Forelimb muscle (tissue), 1 donor: ENCODE measurements at regions not wholly inside any gene's neighbourhood (a gene's known extent, or its start where the extent isn't known, plus 50 kb on each side); places are given as distances from the start of the nearest gene placed in this dataset.

Source experiments
- DNase-seq: peaks from one replicate; pipeline ENCODE4 v3.0.0-alpha.2; 2013; ENCODE audit warnings: low read depth

DNA sequence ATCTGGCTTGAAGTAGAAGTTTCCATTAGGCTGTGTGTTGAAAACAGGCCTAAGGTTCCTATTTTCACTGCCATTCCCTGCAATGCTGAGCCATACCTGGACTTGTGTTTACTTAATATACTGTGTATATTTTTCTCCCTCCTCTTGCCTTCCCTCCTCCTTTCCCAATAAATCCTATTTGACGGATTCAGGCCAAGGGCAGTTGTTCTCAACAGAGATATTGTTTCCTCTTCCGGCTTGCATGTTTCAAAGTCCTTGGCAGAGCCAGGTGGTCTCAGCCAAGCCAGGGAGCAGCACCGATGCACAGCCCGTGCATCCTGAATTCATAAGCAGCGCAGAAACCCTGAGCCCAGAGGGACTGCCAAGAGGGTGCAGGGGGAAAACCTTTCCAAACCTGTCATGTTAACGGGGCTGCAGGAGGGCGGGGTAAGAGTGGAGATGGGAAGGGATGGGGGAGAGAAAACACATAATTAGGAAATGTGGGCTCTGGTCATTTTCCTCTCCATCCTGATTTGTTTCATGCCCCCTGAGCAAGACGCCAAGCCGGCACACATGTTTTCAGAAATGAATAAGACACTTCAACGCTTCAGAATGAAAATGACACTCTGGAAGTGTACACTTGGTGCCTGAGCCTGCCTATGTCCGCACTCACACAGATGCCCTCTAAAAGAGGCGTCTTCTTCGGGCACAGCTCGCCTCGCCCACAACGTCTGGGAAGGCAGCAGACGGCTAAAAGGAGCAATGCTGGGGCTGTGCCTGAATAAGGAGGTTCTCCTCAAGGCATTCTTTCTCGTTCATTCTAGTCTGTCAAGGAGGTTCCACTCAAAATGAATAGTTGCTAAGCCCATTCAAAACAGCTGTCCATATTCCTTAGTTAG, 149.3 kb upstream of the UBL3 start:
- DNase-seq = no peak

DNA sequence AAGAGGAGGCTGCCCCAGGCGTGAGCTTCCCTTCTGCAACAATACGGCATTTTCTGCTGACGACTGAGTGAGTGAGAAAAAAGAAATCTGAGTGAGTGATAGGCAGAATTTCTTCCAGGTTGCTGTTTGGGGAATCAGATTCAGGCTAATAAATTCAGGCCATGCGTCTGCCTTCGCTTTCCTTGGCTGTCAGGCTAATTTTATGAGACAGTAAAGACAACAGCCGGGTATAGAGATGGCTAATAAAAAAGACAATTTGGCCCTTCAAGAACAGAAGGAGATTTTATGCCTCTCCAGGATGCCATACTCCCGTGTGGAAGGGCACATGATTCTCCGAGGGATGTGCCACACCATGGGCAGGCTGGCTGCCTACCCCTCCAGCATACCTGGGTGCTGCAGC, 145.9 kb upstream of the UBL3 start:
- DNase-seq = no peak

DNA sequence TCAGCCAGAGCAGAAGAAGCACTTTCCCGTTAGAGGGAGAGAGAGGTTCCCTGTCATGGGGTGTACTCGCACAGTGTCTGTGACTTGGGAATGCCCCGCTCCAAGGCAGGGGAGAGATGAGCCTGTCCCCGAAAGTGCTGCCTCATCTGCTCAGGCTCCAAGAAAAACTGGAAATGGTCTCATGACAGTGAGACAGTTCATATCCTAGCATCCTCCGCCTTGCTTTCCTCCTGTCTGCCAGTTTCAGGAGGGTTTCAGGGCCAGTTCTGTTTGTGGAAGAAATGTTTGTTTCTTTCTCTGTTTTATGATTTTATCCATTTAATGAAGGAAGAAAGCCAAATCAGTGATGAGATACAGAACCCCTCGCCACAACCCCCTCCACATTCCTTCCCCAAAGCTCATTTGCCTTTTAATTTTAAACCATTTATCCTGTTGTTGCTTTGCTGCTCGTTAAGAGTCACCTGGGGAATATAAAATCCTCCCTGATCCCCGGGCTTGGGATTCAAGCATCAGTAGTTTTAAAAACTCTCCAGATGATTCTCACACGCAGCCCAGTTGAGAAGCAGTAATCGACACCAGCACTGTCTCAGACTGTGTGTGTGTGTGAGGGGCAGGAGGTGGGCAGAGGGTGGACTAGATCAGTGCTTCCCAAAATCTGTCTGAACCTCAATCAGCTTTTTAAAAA, 144.6 kb upstream of the UBL3 start:
- no peak for DNase-seq

DNA sequence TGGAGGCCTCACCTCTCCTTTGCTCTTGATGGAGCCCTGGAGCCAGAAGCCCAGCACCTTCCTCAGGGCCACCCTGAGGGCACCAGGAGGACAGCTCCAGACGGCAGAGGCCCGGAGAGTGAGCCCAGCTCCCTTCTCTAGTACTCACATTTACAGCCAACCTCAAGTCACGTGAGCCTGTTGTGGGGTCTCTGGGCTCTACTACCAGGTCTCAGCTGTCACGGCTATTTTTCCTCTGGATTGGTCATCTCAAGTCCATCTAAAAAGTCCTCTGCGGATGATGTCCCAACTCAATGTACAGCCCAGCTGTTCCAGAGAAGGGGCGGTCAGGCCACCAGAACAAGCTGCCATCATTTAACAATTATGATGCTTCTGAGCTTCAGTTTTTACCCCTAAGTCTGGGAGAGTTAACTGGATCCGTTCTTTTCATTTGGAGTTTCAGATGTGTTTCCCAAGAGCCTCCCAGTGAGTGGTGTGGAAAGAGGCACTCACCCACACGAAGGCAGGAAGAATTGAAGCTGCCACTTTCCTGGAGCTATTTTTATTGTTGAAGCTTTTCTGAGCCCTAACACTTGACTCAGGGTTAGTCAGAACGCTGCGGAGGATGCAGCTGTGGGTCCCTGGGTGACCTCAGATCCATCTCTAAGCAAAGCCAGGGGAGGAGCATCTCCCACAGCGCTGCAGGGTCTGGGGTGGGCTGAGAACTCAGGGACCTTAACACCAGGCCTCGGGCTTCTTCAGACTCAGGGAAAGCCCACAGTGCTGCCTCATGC, 143.5 kb upstream of the UBL3 start:
- no peak for DNase-seq

DNA sequence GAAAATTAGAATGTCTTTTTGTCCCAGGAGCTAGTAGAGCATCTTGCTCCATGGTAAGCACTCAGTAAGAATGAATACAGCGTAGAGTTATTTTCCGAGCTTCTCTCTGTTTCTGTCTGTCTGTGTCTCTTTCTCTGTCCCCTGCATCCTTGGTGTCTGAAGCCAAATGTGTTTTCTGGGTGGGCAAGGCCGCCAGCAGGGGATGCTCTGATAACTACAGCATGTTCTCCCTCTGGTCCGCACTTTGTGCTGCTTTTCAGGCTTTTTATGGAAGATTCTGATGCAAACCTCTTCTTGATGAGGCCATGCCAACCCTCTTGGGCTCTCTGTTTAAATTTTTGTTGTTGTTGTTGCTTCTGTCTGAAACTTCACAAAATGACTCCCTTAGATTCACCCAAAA, 142.8 kb upstream of the UBL3 start:
- no peak for DNase-seq

DNA sequence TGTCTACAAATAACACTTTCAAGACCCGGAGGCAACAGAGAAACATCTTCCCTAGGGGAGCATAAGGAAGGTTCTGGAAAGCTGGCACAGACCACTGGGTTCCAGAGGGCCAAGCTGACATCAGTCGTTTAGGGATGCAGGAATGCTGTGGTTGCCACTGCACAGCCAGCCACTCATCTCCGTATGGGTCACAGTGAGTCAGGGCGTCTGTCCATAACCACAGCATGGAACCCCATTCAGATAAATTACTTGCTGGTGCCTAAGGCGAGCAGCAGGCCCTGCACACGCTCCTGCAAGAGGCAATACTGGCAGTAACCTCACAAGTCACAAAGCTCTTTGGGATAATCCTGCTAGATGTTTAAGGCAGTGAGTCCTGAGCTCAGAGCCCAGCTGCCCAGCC, 140.9 kb upstream of the UBL3 start:
- DNase-seq = no peak

DNA sequence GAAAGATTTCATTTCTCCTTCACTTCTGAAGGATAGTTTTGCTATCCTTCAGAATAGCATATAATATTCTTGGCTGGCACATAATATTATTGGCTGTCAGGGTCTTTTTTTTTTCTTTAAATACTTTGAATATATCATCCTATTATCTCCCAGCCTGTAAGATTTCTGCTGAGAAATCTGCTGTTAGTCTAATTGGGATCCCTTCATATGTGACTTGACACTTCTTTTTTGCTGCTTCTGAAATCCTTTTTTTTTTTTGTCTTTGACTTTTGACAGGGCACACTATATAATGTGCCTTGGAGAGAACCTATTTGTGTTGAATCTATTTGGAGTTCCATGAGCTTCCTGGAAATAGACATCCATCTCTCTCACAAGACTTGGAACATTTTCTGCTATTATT, 136.9 kb upstream of the UBL3 start:
- no peak for DNase-seq

DNA sequence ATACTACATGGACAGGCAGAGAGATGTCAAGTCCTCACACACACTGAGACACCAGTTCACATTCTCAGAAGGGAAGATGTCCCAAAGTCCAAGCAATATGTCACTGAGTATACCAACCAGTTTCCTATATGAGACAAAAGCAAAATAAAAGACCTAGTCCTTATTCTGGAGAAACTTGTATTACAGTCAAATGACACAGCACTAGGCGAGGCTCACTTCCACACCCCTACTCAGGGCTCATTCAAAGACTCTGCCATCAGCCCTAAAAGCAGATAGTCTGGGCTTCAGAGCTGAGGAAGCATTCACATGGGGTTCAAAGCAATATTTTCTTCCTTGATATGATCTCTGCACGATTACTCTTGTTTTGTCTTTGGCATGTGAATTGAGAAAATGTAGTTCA, 129.9 kb upstream of the UBL3 start:
- no peak for DNase-seq

DNA sequence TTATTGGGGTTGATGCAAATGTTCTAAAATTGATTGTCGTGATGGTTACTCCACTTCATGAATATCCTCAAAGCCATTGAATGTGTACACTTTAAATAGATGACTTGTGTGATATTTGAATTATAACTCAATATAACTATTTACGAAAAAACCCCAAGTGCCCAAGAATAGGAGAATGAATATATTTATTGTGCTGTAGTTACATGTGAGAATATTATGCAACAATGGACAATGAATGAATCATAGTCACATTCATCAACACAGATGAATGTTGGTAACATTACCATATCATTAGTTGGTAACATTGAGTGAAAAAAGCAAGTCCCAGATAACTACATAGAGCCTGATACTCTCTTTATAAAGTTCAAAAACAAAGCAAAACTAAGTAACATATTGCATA, 127.8 kb upstream of the UBL3 start:
- DNase-seq = no peak

DNA sequence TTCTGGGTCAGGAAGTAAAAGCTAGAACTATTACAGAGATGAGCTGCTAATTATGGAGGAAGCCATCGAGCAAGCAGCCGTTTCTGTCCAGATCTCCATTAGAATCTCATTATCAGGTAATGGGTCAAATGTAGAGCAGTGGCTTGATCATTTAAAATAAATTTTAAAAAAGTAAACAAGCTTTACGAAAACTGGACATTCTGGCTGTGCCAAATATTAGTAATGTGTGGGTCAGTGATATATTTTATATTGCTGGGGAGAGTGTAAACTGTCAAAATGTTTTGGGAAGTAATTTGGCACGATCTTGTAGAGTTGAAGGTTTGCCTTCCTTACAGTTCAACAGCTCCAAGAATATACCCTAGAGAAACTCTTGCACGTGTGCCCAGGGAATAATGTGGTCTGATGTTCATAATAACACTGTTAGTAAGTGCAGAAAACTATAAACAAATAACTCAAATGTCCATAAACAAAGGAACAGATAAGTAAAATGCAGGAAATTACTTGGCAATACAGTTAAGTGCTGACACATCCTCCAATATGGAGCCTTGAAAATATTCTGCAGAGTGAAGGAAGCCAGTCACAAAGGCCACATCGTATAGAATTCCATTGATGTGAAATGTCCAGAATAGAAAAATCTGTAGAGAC, 127.2 kb upstream of the UBL3 start:
- DNase-seq = no peak

DNA sequence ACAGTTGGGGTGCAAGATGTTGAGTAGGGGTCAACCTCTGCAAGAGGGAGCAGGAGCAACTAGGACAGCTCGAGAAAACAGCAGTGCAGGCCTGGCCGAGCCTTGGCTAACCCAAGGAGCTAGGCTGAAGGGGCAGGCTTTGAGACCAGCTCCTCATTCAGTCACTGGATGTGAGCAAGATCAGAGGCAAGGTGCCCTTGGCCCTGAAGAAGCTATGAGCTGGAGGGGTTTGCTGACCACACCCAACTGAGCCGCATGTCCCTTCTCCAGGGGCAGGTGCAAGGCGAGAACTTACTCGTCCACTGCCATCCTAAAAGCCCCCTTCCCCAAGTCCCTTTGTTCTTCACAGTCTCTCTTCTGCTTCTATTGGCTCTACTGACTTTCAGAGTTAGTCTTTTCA, 126.1 kb upstream of the UBL3 start:
- no peak for DNase-seq

DNA sequence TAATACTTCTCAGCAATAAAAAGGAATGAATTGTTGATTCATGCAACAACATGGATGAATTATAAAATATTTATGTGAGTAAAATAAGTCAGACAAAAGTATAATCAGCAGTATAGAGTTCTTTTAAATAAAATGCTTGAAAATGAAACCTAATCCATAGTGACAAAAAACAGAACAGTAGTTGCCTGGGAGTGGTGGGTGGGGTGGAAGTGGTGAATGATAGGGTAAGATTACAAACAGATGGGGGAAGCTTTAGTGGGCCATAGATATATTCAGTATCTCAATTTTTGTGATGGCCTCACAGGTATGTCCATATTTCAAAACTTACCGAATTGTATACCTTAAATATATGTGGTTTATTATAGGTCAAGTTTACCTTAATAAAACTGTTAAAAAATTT, 124.9 kb upstream of the UBL3 start:
- no peak for DNase-seq

DNA sequence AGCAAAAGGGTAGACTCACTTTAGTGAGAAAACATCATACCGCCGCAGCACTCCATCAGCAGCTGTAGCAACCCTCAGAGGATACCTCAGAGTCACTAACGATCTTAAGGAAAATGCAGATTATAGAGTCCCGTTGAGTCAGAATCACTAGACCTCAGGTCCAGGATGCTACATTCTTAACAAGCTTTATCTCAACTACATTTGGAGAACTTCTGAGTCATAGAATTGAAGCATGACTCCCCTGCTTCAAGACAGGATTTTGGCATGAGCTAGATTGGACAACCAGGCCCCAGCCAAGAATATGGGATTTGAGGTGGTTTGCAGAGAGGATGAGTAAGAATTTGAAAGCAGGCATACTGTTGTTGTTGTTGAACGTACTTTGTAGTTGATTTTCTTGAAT, 118.9 kb upstream of the UBL3 start:
- no peak for DNase-seq

DNA sequence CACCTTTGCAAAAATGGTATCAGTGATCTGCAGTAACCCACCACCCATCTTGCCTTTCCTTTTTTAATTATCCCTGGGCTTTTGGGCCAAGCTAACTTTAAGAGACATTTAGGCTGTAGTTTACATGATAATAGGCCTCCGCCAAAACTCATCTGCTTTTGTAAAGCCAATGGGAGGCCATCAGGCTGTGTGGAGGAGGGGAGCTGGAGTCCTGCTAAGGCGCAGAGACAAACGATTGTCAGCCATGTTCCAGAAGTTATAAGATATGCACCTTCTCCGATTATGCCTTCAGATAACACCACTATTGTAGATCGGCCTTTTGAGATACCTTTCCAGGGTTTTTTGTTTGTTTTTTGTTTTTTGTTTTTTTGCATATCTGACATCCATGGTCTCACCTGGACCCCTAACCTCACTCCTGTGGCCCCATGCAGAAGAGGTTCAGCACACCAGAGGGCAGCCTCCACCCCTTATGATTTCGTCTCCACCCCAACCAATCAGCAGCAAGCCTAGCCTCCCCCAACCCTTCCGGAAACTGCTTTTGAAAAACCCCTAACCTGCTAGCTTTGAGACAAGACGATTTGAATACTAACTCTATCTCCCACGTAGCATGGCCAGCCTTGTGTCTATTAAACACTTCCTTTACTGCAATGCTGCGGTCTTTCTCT, 113.9 kb upstream of the UBL3 start:
- no peak for DNase-seq

DNA sequence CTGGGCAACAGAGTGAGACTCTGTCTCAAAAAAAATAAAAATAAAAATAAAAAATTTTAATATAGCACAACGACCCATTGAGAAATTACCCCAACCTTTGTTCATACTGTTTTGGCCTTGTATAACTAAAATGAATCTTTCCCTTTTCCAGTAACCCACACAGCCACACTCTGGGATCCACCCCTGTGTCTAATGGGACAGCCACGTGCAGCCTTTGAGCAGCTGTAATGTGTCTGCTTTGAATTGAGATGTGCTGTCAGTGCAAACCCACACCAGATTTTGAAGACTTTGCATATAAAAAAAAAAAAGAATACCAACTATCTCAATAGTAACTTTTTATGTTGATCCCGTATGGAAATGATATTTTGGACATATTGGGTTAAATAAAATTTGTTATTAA, 112.7 kb upstream of the UBL3 start:
- no peak for DNase-seq

DNA sequence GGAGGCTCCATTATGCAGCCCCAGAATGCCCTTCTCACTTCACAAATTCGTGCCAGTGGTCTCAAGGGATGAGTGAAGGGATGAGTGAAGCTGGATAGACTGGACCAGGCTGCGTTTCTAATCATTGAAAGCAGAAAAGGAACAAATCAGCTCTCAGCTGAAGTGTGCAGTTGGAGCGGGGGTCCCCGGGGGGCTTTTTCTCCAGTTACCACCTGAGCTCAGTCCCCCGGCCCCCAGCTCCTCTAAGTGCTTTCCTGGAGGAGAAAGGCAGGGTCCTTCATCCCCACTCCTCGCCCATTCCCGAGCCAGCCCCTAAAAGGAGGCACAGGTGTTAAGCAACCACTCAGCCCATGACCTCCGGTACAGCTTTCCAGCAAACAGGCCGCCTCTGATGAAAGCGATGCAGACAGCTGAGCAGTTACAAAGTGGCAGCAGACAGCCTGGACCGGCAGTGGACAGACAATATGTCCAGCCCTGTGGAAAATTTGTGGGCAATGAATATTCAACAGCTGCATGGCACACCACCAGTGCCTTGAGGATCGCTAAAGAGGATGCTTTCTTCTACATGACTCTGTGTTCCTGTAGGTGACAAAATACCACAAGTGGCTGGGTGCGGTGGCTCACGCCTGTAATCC, 110.7 kb upstream of the UBL3 start:
- DNase-seq = no peak

DNA sequence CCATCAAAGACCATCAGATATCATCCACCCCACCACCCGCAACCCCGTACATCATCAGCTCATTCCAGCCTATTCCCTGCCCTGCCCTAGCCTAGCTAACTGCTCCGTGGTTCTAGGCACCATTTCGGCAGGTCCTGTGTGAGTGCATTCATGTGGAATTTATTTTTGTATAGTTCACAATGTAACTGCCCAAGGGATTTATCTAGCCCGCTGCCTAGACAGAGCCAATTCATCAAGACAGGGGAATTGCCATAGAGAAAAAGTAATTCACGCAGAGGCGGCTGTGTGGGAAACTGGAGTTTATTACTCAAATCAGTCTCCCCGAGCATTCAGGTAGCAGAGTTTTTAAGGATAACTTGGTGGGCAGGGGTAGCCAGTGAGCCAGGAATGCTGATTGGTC, 109.2 kb upstream of the UBL3 start:
- no peak for DNase-seq

DNA sequence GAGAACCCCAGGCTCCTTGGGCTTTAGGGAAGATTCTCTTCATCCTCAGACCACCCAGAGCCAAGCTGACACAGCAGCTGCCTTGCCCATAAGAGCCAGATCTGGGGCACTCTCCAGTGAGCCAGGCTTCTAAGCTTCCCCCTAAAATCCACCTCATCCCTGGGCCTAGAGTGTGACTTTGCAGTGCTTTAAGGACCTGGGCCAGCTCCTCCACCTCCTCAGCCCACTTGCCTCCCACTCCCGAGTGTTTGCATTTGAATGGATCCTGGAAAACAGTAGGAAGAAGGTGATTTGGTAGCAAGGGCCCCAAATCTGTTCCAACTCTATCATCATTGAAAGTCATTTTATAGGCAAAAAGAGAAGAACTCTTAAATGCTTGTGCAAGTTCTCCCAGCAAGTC, 108.7 kb upstream of the UBL3 start:
- no peak for DNase-seq

DNA sequence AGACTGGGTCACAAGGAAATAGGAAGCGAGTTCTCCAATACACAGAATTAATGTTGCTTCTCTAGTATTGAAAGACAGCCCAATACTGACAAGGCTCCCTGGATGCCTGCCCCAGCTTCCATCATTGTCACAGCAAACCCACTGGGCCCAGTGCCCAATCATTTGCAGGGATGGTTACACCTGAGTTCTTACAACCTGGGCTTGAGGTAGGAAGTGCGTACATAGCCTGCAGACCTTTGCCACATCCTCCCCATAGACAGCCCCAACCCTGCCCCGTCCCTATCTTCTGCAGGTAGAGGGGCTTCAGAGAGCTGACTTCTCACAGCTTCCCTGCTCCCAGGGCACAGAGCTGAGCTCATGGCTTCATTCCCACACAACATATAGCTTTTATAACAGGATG, 108.1 kb upstream of the UBL3 start:
- no peak for DNase-seq

DNA sequence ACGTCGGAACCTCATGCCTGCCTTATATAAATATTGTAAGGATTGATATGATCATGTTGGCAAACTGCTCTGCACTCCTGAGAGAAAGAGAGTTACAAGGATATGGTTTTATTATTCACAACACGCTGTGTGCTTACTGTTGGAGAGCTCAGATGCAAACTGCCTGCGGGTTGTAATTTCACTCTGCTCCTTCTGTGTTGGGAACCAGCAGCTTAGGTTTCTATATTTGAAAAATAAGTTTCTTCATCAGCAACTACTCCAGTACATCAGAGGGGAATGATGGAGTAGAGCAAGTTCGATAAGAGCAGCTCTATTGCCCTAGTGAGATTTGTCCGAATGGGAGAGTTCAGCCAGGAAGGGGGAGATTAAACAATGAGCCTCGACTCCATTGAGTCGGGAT, 106.9 kb upstream of the UBL3 start:
- DNase-seq = no peak

DNA sequence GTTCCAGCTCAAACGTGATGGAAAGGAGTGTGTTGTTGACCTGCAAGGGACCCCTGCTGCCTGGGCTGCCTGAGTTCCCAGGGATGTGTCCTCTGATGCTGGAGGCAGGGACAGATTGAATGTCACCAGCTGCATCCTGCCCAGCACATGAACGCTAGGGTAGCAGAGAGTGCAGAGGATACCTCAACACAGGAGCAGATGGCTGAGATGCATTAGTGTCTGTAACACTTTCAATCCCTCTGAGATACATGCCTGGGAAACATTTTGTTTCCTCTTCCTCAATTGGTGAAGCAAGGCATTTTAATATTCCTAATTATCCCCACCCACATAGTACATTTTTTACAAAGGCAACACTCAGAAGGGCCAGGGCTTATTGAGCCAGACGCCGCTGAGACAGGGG, 106.4 kb upstream of the UBL3 start:
- no peak for DNase-seq
